UCSD-AML1 (cell line): ENCODE measurements at regions not wholly inside any gene's neighbourhood (a gene's known extent, or its start where the extent isn't known, plus 50 kb on each side); places are given as distances from the start of the nearest gene placed in this dataset.
"Not testable (repeated sequence)": the region's sequence is repeated elsewhere in the genome, so short reads cannot be mapped to it uniquely, and the experiment has no call there.

ENCODE experiments used
- DNase-seq: peaks from one replicate; lab custom pipeline; 2025; ENCODE audit not compliant: unreplicated experiment; lab: John Stamatoyannopoulos, UW

DNA sequence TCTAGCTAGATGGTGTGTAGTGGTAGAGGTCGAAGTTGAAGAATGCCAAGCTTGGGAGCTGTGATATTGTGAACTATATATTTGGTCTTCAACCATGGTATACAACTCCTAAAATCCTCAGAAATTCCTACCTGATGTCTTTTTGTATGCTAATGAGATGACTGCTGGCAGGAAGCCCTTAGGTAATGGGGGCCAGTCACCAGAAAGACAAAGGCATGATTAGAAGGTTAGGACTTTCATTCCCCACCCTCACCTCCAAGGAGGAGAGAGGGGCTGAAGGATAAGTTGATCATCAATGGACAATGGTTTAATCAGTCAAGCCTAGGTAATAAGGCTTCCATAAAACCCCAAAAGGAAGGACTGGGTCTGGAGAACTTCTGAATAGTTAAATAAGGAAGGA is 285.7 kb upstream of the POU5F2 start:
- no peak for DNase-seq

DNA sequence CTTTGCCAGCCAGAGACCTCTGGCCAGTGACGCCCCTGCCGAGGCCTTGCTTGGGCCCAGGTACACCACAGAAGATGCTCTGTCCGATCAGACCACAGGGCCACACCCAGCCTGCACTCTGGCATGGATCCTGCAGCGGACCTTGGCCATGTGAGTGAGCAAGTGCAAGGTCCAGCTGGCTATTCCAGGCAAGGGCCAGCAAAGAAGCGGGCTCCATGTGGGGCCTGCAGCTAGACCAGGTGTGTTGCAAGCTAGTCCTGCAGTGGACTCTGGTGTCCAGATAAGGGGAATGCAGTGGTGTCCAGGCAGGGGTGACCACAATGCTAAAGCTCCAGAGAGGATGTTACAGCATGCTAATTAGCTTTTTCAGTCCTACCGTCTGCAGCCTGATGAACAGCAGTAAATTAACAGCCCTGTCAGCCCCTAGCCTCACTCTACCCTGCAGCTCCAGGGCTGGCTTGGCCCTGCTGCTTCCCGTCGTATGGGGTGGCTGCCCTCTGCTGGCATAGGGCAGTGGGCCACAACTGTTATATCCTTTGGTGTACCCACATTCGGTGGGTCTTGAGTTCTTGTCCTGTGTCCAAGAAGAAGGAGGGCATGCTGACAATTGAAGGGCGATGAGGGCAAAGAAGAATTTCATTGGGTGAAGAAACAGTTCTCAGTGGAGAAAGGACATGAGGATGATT is 284.5 kb upstream of the POU5F2 start:
- no peak for DNase-seq

- DNase-seq = no peak
These were observed 283.2 kb upstream of the POU5F2 start for GRCh38 chr5:94024620-94025019.

- no peak for DNase-seq
These were observed 282.7 kb upstream of the POU5F2 start for GRCh38 chr5:94024101-94024500.

DNA sequence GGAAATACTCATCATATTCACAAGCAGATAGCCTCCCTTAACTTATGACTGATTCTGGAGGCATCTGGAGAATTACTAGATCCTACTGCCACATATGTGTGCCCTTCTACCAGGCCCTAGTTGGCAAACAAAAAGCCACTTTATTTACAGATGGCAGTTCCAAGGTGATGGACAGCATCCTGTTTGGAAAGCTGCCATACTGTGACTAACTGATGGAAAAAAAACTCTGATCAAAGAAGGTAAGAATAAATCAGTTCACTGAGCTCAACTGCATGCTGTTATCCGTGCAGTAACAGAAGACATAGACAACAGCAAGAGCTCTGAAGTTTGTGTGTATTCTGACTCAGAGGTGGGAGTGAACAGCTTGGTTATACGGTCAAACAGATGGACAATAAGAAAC is 279.8 kb upstream of the POU5F2 start:
- DNase-seq = no peak

DNA sequence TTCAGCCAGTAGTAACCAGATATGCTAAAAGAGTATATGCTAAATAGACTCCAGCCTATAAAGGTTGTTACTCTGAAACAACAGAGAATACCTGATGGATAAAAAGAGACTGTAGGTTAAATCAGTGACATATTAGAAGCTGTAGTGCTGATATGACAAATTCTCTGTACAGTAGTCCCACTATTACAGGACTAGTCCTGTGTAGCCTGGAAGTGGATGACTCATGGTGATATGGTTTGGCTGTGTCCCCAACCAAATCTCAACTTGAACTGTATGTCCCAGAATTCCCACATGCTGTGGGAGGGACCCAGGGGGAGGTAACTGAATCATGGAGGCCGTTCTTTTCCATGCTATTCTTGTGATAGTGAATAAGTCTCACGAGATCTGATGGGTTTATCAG is 276.2 kb upstream of the POU5F2 start:
- DNase-seq = no peak

- no peak for DNase-seq
These were observed 269.4 kb upstream of the POU5F2 start for GRCh38 chr5:94010814-94011213.

DNA sequence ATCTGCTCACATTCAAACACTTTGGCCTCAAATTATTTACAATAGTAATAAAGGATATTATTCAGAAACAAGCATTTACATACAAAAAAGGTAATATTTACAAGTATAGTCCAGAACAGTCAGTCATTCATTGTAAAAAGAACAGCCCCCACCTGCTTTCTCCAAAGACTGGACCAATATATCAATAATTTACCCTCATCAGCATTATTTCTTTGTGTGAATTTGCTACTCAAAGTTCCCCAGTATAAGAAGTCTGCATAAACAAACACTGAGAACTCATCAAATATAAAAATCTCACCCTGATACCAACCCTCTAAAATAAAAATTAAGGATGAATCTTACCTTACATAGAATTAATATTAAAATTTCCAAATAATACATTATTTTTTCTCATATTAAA is 267.8 kb upstream of the POU5F2 start:
- DNase-seq = no peak

GRCh38 chr5:93998951-93999455 is 257.6 kb upstream of the POU5F2 start:
- no peak for DNase-seq

DNA sequence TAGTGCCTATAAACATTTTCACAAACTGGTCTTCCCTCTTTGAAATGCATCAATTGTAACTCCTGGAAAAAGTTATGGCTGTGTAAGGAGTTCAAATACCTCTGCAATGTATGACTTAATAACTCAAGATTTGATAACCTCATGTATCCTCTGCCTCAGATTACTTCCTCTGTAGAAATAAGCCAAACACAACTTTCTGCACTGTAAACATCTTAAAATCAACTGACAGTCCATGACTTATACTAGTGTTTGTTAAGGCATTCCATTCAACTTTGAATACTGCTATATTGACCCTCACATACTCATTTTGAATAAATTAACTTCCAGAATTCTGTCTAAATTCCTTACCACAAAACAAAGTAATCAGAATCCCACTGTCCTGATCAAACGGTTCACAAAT is 256.2 kb upstream of the POU5F2 start:
- DNase-seq = no peak

DNA sequence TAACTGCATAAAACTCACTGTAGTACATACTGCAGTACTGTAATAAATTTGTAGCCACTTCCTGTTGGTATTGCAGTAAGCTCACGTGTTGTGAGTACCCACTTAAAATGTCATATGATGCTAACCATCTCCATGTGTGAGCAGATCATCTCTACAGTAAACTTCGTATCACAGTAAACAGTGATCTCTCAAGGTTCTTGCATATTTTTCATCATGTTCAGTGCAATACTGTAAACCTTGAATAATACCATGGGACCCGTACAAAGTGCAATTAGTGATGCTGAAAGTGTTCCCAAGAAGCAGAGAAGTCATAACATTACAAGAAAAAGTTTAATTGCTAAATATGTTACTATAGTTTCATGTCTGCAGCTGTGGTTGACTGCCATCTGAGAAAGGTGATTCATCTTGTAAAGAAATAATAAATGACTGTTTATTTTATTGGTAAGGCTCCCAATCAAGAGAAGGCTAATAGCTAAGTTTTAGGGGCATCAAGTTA is 253.8 kb upstream of the POU5F2 start:
- DNase-seq = no peak

GRCh38 chr5:93993161-93993560 is 251.8 kb upstream of the POU5F2 start:
- DNase-seq = no peak

DNA sequence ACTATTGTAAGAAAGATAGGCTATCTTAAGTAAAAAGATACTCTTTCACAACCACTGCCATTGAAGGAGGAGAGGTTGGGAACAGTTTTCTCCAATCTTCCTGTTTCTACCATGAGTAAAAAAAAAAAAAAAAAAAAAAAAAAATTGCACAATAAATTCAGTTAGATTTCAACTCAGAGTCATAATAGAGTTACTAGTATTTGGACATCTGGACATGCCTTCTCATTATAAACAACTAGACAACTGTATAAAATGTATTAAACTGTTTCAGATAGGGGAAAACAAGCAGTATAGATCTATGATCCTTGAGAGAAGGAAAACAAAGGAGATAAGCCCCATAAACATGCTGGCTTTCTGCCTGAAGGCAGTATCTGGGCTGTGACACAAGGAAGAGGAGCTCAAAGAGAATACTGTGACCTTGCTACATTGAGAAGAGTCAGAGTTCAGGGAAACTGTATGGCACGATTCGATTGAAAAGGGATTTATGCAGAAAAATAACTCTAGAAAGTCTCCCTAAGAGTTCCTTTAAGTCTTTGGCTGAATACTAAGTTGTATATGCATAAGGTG is 249.2 kb upstream of the POU5F2 start:
- no peak for DNase-seq

DNA sequence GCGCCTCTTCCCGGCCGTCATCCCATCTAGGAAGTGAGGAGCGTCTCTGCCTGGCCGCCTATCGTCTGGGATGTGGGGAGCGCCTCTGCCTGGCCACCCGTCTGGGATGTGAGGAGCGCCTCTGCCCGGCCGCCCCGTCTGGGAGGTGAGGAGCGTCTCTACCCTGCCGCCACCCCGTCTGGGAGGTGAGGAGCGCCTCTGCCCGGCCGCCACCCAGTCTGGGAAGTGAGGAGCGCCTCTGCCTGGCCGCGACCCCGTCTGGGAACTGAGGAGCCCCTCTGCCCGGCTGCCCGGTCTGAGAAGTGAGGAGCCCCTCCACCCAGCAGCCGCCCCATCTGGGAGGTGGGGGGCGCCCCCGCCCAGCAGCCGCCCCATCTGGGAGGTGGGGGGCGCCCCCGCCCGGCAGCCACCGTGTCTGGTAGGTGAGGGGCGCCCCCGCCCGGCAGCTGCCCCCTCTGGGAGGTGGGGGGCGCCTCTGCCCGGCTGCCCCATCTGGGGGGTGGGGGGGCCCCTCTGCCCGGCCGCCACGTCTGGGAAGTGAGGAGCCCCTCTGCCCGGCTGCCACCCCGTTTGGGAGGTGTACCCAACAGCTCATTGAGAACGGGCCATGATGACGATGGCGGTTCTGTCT is 244.7 kb upstream of the POU5F2 start:
- DNase-seq = not testable (repeated sequence)

- DNase-seq = no peak
These were observed 236.8 kb upstream of the POU5F2 start for GRCh38 chr5:93978222-93978621.

GRCh38 chr5:93967923-93968322 is 226.5 kb upstream of the POU5F2 start:
- DNase-seq = no peak

GRCh38 chr5:93964421-93964820 is 223.0 kb upstream of the POU5F2 start:
- DNase-seq = no peak

DNA sequence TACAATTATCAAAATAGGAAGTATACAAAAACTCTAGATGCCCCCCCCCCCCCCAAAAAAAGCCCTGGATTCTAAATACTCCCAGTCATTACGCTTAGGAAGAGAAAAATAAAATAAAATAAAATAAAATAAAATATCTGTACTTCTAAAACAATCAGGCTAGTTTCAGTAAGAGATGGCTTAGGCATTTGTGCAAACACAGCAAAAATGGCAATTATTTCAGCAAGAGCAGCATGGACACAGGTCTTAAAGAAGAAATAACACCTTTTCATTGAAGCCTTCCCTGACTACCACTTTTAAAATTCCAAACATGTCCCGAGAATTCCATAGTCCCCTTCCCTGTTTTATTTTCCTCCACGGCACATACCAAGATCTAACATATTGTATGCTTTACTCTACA is 218.6 kb upstream of the POU5F2 start:
- no peak for DNase-seq

GRCh38 chr5:93956006-93956405 is 214.6 kb upstream of the POU5F2 start:
- DNase-seq = no peak

GRCh38 chr5:93954421-93955069 is 213.1 kb upstream of the POU5F2 start:
- DNase-seq = no peak

DNA sequence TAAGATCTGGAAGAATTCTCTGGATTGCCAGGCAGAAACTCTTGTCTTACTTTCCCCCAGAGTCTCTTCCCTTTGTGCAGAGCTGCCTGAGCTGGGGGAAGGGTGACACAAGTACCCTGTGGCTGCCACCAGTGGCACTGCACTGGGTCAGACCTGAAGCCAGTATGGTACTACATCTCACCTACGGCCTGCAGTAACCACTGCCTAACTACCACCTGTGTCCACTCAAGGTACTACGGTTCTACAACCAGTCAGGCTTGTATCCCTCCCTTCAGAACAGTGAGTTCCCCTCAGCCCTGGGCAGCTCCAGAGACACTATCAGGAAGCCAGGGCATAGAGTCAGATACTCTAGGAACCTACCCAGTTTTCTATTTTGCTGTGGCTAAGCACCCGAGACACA is 212.0 kb upstream of the POU5F2 start:
- no peak for DNase-seq

DNA sequence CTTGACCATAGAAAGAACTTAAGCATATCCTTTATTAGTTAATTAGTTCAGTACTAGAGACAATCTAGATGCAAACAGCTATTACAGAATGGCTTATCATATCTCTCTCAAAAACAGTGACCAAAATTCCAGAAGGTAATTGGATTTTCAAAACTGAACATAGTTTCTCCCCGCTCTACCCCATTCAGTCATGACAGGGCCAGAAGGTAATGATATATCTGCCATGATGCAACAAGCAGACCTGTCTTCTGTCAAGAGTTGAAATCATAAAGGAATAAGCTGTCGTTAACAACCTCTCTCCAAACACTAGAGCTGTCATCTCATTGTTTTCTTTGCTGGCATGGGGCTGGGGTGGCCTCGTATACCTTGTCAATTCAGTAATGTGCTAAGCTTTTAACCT is 200.5 kb upstream of the POU5F2 start:
- DNase-seq = no peak
